Subcutaneous abdominal adipose tissue (tissue), 5 donors: ENCODE measurements at regions not wholly inside any gene's neighbourhood (a gene's known extent, or its start where the extent isn't known, plus 50 kb on each side); places are given as distances from the start of the nearest gene placed in this dataset.

Experiments
- H3K27ac ChIP-seq: one replicate; pipeline ENCODE4 v1.7.0; 2013; ENCODE audit warnings: low read depth, mild to moderate bottlenecking, inconsistent platforms, low read length, moderate library complexity
- H3K27me3 ChIP-seq, 5 donors: one replicate each; pipeline ENCODE4 v1.7.0; 2013; ENCODE audit warnings: low read length in 5 of 5, inconsistent platforms in 1 of 5; ENCODE audit not compliant: control insufficient read depth in 5 of 5, insufficient read depth in 4 of 5
- H3K36me3 ChIP-seq, 5 donors: one replicate each; pipeline ENCODE4 v1.7.0; 2013; ENCODE audit warnings: low read length in 5 of 5; ENCODE audit not compliant: control insufficient read depth in 5 of 5, insufficient read depth in 5 of 5
- H3K4me1 ChIP-seq, 5 donors: one replicate each; pipeline ENCODE4 v1.7.0; 2013; ENCODE audit warnings: low read length in 5 of 5, mild to moderate bottlenecking in 3 of 5, moderate library complexity in 1 of 5; ENCODE audit not compliant: control insufficient read depth in 5 of 5, insufficient read depth in 5 of 5
- H3K4me3 ChIP-seq, 5 donors: one replicate each; pipeline ENCODE4 v1.7.0; 2013; ENCODE audit warnings: low read length in 5 of 5, low read depth in 1 of 5
- H3K9ac ChIP-seq, 5 donors: one replicate each; pipeline ENCODE4 v1.7.0; 2013; ENCODE audit warnings: low read length in 5 of 5, mild to moderate bottlenecking in 4 of 5, moderate library complexity in 3 of 5
- H3K9me3 ChIP-seq, 5 donors: one replicate each; pipeline ENCODE4 v1.7.0; 2013; ENCODE audit warnings: low read length in 5 of 5; ENCODE audit not compliant: control insufficient read depth in 5 of 5
- donor health status: healthy.
- donor health status: healthy.
- donor health status: healthy.
- donor health status: healthy.
- donor health status: healthy.

- no peak overlapping the region for H3K27ac ChIP-seq
- no peaks in the 10 kb centered on the region for H3K4me1 ChIP-seq
- no peaks in the 10 kb centered on the region for H3K27me3 ChIP-seq
- no peaks in the 10 kb centered on the region for H3K36me3 ChIP-seq
- no peak overlapping the region for H3K9ac ChIP-seq
- no peak overlapping the region for H3K4me3 ChIP-seq
- H3K9me3 ChIP-seq = peaks cover 0 to 5% (median 3%) of the 10 kb centered on the region in 5 donors
Observed at GRCh38 chr4:166637816-166638215, 596.5 kb downstream of the SPOCK3 start.

- H3K9me3 ChIP-seq = no peaks in the 10 kb centered on the region
- H3K27ac ChIP-seq = no peak overlapping the region
- no peak overlapping the region for H3K4me3 ChIP-seq
- H3K36me3 ChIP-seq = no peaks in the 10 kb centered on the region
- H3K4me1 ChIP-seq = no peaks in the 10 kb centered on the region
- H3K27me3 ChIP-seq = no peaks in the 10 kb centered on the region
- H3K9ac ChIP-seq = no peak overlapping the region
Observed at GRCh38 chr4:166655231-166655630, 579.1 kb downstream of the SPOCK3 start.

DNA sequence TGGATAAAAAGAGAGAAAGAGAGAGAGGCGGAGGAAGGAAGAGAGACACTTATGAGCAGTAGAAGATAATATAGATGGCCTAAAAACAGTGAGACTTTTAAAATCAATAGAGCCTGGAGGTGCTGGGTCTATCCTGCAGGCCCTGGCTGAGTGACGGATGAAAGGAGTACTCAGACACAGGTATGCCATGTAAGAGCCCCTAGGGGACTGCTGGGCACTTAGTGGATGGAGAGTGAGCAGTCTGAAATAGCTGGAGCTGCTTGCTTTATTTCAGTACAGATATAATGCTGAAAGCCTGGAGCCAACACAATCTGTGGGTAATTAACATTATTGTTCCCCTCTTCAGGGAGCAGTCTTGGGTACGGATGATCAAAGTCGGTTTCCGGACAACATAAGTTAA is 578.6 kb downstream of the SPOCK3 start:
- Histone ChIP-seq H3K9ac (no peak overlapping the region), H3K4me3 (no peak overlapping the region), H3K36me3 (no peaks in the 10 kb centered on the region), H3K4me1 (no peaks in the 10 kb centered on the region), H3K27me3 (no peaks in the 10 kb centered on the region), H3K27ac (no peak overlapping the region), H3K9me3 (no peaks in the 10 kb centered on the region)

GRCh38 chr4:166657261-166657660 is 577.0 kb downstream of the SPOCK3 start:
- no peaks in the 10 kb centered on the region for H3K4me1 ChIP-seq
- H3K9ac ChIP-seq = no peak overlapping the region
- H3K27me3 ChIP-seq = no peaks in the 10 kb centered on the region
- no peak overlapping the region for H3K27ac ChIP-seq
- no peak overlapping the region for H3K4me3 ChIP-seq
- H3K36me3 ChIP-seq = no peaks in the 10 kb centered on the region
- no peaks in the 10 kb centered on the region for H3K9me3 ChIP-seq

- Histone ChIP-seq H3K4me3 (no peak overlapping the region), H3K9ac (no peak overlapping the region), H3K27me3 (no peaks in the 10 kb centered on the region), H3K4me1 (no peaks in the 10 kb centered on the region), H3K36me3 (no peaks in the 10 kb centered on the region), H3K9me3 (no peaks in the 10 kb centered on the region), H3K27ac (no peak overlapping the region)
Observed at GRCh38 chr4:166658585-166658984, 575.7 kb downstream of the SPOCK3 start.

DNA sequence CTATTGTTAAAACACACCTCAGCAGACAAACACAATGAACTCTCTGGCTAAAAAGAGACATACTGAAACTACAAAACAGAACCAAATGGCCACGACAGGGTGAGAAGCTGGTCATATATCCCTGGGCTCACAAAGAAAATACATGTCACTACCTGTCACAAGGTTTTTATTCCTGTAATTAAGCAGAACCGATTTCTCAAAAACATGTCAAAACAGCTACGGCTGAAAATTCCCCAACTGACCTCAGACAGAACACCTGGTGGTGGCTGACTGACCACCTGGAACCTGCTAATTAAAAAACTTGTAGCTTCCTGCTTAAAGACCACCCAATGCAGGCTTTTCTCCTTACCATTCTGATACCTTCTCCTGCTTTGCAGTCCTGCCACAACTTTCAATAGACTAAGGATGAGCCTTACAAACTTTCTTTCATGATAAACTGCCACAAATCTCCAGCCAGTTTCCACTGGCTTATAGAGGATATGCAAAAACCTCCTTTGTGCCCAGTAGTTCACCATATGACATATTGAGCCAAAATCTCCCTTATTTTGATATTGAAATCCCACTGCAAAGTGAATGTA is 571.9 kb downstream of the SPOCK3 start:
- H3K27ac ChIP-seq = no peak overlapping the region
- no peak overlapping the region for H3K4me3 ChIP-seq
- no peak overlapping the region for H3K9ac ChIP-seq
- no peaks in the 10 kb centered on the region for H3K4me1 ChIP-seq
- H3K27me3 ChIP-seq = no peaks in the 10 kb centered on the region
- no peaks in the 10 kb centered on the region for H3K36me3 ChIP-seq
- no peaks in the 10 kb centered on the region for H3K9me3 ChIP-seq

DNA sequence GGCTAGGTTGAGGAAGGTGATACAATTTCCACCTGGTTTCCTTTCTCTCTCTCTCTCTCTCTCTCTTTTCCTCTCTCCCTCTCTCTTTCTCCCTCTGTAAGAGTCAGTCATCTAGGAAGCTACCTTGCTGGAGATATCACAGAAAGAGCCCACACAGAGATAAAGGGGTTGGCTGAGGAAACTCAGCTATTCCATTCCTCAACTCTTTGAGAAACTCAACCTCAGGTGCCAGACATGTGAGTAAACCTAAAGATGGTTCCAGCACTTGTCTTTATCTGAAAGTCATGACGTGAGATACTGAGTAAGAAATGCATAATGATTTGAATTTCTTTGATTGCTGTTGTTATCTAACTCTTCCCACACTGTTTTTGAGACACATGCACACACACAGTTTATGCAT is 564.0 kb downstream of the SPOCK3 start:
- Histone ChIP-seq H3K4me1 (no peaks in the 10 kb centered on the region), H3K27me3 (no peaks in the 10 kb centered on the region), H3K4me3 (no peak overlapping the region), H3K9me3 (peaks cover 0 to 4% (median 0%) of the 10 kb centered on the region in 5 donors), H3K36me3 (no peaks in the 10 kb centered on the region), H3K27ac (no peak overlapping the region), H3K9ac (no peak overlapping the region)

DNA sequence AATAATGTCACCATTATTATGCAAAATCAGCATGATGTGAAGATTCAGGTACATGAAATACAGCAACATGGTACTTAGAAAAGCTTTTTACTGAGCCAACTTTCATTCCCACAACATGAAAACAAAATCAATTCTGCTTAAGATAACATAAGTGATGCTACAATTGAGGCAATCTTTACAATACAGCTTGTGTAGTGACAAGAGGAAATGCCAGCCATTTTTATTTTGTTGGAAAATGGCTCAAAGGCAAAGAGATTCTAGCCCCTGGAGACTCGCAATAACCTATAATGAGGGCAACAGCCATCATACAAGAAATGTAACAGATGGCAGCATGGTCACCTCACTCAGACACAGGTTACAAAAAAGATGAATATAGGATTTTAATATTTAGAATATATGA is 560.4 kb downstream of the SPOCK3 start:
- Histone ChIP-seq H3K9me3 (peaks cover 0 to 4% (median 0%) of the 10 kb centered on the region in 5 donors), H3K27me3 (no peaks in the 10 kb centered on the region), H3K4me3 (no peak overlapping the region), H3K4me1 (no peaks in the 10 kb centered on the region), H3K9ac (no peak overlapping the region), H3K36me3 (no peaks in the 10 kb centered on the region), H3K27ac (no peak overlapping the region)

GRCh38 chr4:166675411-166675810 is 558.9 kb downstream of the SPOCK3 start:
- Histone ChIP-seq H3K4me3 (no peak overlapping the region), H3K4me1 (no peaks in the 10 kb centered on the region), H3K27me3 (no peaks in the 10 kb centered on the region), H3K27ac (no peak overlapping the region), H3K9ac (no peak overlapping the region), H3K9me3 (peaks cover 0 to 4% (median 0%) of the 10 kb centered on the region in 5 donors), H3K36me3 (no peaks in the 10 kb centered on the region)

GRCh38 chr4:166680796-166681195 is 553.5 kb downstream of the SPOCK3 start:
- Histone ChIP-seq H3K4me3 (no peak overlapping the region), H3K27ac (no peak overlapping the region), H3K9ac (no peak overlapping the region), H3K36me3 (no peaks in the 10 kb centered on the region), H3K4me1 (no peaks in the 10 kb centered on the region), H3K27me3 (no peaks in the 10 kb centered on the region), H3K9me3 (no peaks in the 10 kb centered on the region)

- no peak overlapping the region for H3K4me3 ChIP-seq
- no peak overlapping the region for H3K27ac ChIP-seq
- H3K4me1 ChIP-seq = no peaks in the 10 kb centered on the region
- H3K9ac ChIP-seq = no peak overlapping the region
- no peaks in the 10 kb centered on the region for H3K27me3 ChIP-seq
- no peaks in the 10 kb centered on the region for H3K9me3 ChIP-seq
- no peaks in the 10 kb centered on the region for H3K36me3 ChIP-seq
Observed at GRCh38 chr4:166682200-166682599, 552.1 kb downstream of the SPOCK3 start.
